HL-60 (cell line): ENCODE measurements at regions not wholly inside any gene's neighbourhood (a gene's known extent, or its start where the extent isn't known, plus 50 kb on each side); places are given as distances from the start of the nearest gene placed in this dataset.

Experiments
- GABPA ChIP-seq: IDR thresholded peaks from 2 replicates; pipeline ENCODE4 v1.6.1; 2012; ENCODE audit warnings: low read depth
- POLR2AphosphoS5 ChIP-seq: IDR thresholded peaks from 2 replicates; pipeline ENCODE4 v1.6.1; 2012; ENCODE audit warnings: low read depth
- TF ChIP-seq, protein P1 (sequence below): IDR thresholded peaks from one replicate; pipeline ENCODE4 v1.5.1; 2011; ENCODE audit warnings: low read length, control low read depth, inconsistent platforms; ENCODE audit not compliant: insufficient read depth
- TF ChIP-seq, protein P2 (sequence below): IDR thresholded peaks from 2 replicates; pipeline ENCODE4 v1.6.1; 2012; ENCODE audit warnings: low read depth; ENCODE audit not compliant: insufficient replicate concordance

- TF ChIP-seq, protein P1, sequence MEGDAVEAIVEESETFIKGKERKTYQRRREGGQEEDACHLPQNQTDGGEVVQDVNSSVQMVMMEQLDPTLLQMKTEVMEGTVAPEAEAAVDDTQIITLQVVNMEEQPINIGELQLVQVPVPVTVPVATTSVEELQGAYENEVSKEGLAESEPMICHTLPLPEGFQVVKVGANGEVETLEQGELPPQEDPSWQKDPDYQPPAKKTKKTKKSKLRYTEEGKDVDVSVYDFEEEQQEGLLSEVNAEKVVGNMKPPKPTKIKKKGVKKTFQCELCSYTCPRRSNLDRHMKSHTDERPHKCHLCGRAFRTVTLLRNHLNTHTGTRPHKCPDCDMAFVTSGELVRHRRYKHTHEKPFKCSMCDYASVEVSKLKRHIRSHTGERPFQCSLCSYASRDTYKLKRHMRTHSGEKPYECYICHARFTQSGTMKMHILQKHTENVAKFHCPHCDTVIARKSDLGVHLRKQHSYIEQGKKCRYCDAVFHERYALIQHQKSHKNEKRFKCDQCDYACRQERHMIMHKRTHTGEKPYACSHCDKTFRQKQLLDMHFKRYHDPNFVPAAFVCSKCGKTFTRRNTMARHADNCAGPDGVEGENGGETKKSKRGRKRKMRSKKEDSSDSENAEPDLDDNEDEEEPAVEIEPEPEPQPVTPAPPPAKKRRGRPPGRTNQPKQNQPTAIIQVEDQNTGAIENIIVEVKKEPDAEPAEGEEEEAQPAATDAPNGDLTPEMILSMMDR, result no peak
- no peak for TF ChIP-seq POLR2AphosphoS5
- TF ChIP-seq, protein P2, sequence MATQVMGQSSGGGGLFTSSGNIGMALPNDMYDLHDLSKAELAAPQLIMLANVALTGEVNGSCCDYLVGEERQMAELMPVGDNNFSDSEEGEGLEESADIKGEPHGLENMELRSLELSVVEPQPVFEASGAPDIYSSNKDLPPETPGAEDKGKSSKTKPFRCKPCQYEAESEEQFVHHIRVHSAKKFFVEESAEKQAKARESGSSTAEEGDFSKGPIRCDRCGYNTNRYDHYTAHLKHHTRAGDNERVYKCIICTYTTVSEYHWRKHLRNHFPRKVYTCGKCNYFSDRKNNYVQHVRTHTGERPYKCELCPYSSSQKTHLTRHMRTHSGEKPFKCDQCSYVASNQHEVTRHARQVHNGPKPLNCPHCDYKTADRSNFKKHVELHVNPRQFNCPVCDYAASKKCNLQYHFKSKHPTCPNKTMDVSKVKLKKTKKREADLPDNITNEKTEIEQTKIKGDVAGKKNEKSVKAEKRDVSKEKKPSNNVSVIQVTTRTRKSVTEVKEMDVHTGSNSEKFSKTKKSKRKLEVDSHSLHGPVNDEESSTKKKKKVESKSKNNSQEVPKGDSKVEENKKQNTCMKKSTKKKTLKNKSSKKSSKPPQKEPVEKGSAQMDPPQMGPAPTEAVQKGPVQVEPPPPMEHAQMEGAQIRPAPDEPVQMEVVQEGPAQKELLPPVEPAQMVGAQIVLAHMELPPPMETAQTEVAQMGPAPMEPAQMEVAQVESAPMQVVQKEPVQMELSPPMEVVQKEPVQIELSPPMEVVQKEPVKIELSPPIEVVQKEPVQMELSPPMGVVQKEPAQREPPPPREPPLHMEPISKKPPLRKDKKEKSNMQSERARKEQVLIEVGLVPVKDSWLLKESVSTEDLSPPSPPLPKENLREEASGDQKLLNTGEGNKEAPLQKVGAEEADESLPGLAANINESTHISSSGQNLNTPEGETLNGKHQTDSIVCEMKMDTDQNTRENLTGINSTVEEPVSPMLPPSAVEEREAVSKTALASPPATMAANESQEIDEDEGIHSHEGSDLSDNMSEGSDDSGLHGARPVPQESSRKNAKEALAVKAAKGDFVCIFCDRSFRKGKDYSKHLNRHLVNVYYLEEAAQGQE, result no peak
- TF ChIP-seq GABPA, result no peak
Measured at GRCh38 chr2:182591774-182592173, 124.3 kb upstream of the DNAJC10 start.
